Astrocyte (in vitro differentiated cells and primary cell): ENCODE measurements at regions not wholly inside any gene's neighbourhood (a gene's known extent, or its start where the extent isn't known, plus 50 kb on each side); places are given as distances from the start of the nearest gene placed in this dataset.

Source experiments
- EZH2 ChIP-seq: IDR thresholded peaks from 2 replicates; pipeline ENCODE4 v1.6.1; 2012; ENCODE audit warnings: mild to moderate bottlenecking, low read length, inconsistent platforms; ENCODE audit not compliant: insufficient read depth
- TF ChIP-seq, protein P1 (sequence below): IDR thresholded peaks from 2 replicates; pipeline ENCODE4 v1.5.1; 2011; ENCODE audit warnings: low read depth, mild to moderate bottlenecking, inconsistent platforms, low read length, moderate library complexity; ENCODE audit not compliant: insufficient read depth

DNA sequence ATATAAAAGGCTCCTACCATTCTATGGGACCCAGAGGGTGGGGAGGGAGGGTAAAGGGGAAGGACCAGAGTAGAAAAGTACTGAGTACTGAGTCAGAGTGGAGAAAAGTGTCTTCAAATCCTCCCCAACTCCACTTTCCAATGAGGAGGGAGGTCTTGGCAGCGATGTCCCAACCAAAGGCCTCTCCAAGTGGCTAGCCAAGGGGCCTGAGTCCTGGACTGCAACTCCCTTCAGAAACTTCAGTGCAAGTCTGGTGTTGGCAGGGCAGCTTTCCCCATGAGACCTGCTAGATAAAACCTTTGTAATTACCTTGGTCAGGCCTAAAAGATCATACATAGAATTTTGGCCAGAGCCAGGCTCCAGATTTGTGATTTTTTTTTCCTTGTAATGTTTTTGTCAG, 111.3 kb upstream of the TNPO1 start:
- TF ChIP-seq, protein P1, sequence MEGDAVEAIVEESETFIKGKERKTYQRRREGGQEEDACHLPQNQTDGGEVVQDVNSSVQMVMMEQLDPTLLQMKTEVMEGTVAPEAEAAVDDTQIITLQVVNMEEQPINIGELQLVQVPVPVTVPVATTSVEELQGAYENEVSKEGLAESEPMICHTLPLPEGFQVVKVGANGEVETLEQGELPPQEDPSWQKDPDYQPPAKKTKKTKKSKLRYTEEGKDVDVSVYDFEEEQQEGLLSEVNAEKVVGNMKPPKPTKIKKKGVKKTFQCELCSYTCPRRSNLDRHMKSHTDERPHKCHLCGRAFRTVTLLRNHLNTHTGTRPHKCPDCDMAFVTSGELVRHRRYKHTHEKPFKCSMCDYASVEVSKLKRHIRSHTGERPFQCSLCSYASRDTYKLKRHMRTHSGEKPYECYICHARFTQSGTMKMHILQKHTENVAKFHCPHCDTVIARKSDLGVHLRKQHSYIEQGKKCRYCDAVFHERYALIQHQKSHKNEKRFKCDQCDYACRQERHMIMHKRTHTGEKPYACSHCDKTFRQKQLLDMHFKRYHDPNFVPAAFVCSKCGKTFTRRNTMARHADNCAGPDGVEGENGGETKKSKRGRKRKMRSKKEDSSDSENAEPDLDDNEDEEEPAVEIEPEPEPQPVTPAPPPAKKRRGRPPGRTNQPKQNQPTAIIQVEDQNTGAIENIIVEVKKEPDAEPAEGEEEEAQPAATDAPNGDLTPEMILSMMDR: no peak
- no peak for TF ChIP-seq EZH2
